Neural cell (in vitro differentiated cells): ENCODE measurements at regions not wholly inside any gene's neighbourhood (a gene's known extent, or its start where the extent isn't known, plus 50 kb on each side); places are given as distances from the start of the nearest gene placed in this dataset.

Source experiments
- EP300 ChIP-seq: fragments of 450-650 bp; conservative IDR thresholded peaks from 2 replicates; pipeline ENCODE4 v1.6.1; 2014; ENCODE audit warnings: antibody characterized with exemption, mild to moderate bottlenecking, moderate library complexity; ENCODE audit not compliant: poor library complexity, severe bottlenecking
- EZH2 ChIP-seq: fragments of 200-600, 300-800 bp; shearing (Covaris generic), sonication (generic); IDR thresholded peaks from 2 replicates; pipeline ENCODE4 v1.6.1; 2014; ENCODE audit warnings: antibody characterized with exemption, low read length, borderline replicate concordance, mild to moderate bottlenecking; ENCODE audit not compliant: insufficient read depth, poor library complexity, severe bottlenecking
- MXI1 ChIP-seq: fragments of 450-650 bp; conservative IDR thresholded peaks from 2 replicates; pipeline ENCODE4 v1.6.1; 2014; ENCODE audit warnings: antibody characterized with exemption, mild to moderate bottlenecking; ENCODE audit not compliant: poor library complexity, severe bottlenecking
- POLR2AphosphoS5 ChIP-seq: IDR thresholded peaks from 2 replicates; pipeline ENCODE4 v1.6.1; 2012
- RAD21 ChIP-seq: fragments of 450-650 bp; conservative IDR thresholded peaks from 2 replicates; pipeline ENCODE4 v1.6.1; 2014; ENCODE audit warnings: antibody characterized with exemption, mild to moderate bottlenecking, moderate library complexity
- TAF1 ChIP-seq: IDR thresholded peaks from 2 replicates; pipeline ENCODE4 v1.6.1; 2012; ENCODE audit warnings: low read depth
- TF ChIP-seq, protein P1 (sequence below): fragments of 450-650 bp; IDR thresholded peaks from 2 replicates; pipeline ENCODE4 v1.5.1; 2014; ENCODE audit warnings: antibody characterized with exemption, mild to moderate bottlenecking, moderate library complexity; ENCODE audit not compliant: poor library complexity, severe bottlenecking

DNA sequence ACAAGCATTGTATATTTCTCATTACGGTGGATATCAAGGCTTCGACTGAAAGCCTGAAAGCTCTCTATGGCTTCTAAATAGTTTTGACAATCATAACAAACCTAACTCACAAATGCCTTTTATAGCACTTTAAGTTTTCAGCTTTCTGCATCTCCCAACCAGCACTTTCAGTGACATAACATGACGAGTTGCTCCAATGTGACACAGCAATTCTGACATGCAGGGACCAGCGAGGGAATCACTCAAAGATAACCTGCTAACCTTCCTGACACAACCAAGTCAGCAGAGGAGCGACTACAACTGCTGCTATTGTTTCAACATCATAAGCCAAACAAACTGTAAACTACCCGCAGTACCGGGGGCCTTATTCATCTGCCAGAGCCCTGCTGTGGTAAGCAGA, 95.7 kb upstream of the CDH20 start:
- TF ChIP-seq POLR2AphosphoS5 (peak; percentile 70), EP300 (peak; percentile 84), EZH2 (no peak), RAD21 (no peak), TAF1 (no peak), MXI1 (no peak)
- TF ChIP-seq, protein P1, sequence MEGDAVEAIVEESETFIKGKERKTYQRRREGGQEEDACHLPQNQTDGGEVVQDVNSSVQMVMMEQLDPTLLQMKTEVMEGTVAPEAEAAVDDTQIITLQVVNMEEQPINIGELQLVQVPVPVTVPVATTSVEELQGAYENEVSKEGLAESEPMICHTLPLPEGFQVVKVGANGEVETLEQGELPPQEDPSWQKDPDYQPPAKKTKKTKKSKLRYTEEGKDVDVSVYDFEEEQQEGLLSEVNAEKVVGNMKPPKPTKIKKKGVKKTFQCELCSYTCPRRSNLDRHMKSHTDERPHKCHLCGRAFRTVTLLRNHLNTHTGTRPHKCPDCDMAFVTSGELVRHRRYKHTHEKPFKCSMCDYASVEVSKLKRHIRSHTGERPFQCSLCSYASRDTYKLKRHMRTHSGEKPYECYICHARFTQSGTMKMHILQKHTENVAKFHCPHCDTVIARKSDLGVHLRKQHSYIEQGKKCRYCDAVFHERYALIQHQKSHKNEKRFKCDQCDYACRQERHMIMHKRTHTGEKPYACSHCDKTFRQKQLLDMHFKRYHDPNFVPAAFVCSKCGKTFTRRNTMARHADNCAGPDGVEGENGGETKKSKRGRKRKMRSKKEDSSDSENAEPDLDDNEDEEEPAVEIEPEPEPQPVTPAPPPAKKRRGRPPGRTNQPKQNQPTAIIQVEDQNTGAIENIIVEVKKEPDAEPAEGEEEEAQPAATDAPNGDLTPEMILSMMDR, result no peak
